ENCODE measurements at regions not wholly inside any gene's neighbourhood (a gene's known extent, or its start where the extent isn't known, plus 50 kb on each side); places are given as distances from the start of the nearest gene placed in this dataset.

- peaks cover 0 to 7% of the 10 kb centered on the region in 2 experiments; a peak in 1 of 4 replicates for H3K9me3 ChIP-seq (ENCODE audit: control insufficient read depth in 1 of 2, insufficient read depth in 1 of 2, low read depth in 1 of 2, low read length in 2 of 2)
- no peaks in the 10 kb centered on the region for H4K20me1 ChIP-seq (ENCODE audit: insufficient read depth)
- ATAC-seq (no peak), DNase-seq (ENCODE audit: low read depth, low spot score) (no peak)
- ChIA-PET CTCF (no interaction called here), POLR2A (no interaction called here), RAD21 (ENCODE audit: low non-redundant PET in 1 of 2, low total read pairs in 2 of 2, uncharacterized antibody in 2 of 2, unreplicated experiment in 2 of 2) (no interaction called here)
- H3K79me2 ChIP-seq (ENCODE audit: insufficient read depth, low read length): no peaks in the 10 kb centered on the region
- BruUV-seq (replicated peaks): no TSS peak
- H3K4me1 ChIP-seq (ENCODE audit: control insufficient read depth in 1 of 2, insufficient read depth in 2 of 2, low read length in 2 of 2): no peaks in the 10 kb centered on the region
- H3K4me2 ChIP-seq (ENCODE audit: low read length): no peak overlapping the region
- no peaks in the 10 kb centered on the region for H3K27me3 ChIP-seq (ENCODE audit: insufficient read depth, low read length)
- H3K27ac ChIP-seq (ENCODE audit: low read depth, low read length): no peak overlapping the region
- TF ChIP-seq ZNF274 (IDR thresholded peaks at IDR 0.05; ENCODE audit: low read depth, low read length) (no peak), ATF3 (IDR thresholded peaks at IDR 0.05) (no peak), TCF7L2 (IDR thresholded peaks at IDR 0.05; ENCODE audit: borderline replicate concordance, extremely low read depth, insufficient read depth, insufficient read length) (no peak), SRF (IDR thresholded peaks at IDR 0.05; ENCODE audit: low read depth) (no peak), POLR2A (IDR thresholded peaks at IDR 0.05; ENCODE audit: borderline replicate concordance, extremely low read depth, insufficient read depth, insufficient read length) (no peak), ELF1 (IDR thresholded peaks at IDR 0.05; ENCODE audit: borderline replicate concordance, low read depth) (no peak), FOSL1 (IDR thresholded peaks at IDR 0.05; ENCODE audit: low read depth) (no peak)
- TF ChIP-seq, protein P1, sequence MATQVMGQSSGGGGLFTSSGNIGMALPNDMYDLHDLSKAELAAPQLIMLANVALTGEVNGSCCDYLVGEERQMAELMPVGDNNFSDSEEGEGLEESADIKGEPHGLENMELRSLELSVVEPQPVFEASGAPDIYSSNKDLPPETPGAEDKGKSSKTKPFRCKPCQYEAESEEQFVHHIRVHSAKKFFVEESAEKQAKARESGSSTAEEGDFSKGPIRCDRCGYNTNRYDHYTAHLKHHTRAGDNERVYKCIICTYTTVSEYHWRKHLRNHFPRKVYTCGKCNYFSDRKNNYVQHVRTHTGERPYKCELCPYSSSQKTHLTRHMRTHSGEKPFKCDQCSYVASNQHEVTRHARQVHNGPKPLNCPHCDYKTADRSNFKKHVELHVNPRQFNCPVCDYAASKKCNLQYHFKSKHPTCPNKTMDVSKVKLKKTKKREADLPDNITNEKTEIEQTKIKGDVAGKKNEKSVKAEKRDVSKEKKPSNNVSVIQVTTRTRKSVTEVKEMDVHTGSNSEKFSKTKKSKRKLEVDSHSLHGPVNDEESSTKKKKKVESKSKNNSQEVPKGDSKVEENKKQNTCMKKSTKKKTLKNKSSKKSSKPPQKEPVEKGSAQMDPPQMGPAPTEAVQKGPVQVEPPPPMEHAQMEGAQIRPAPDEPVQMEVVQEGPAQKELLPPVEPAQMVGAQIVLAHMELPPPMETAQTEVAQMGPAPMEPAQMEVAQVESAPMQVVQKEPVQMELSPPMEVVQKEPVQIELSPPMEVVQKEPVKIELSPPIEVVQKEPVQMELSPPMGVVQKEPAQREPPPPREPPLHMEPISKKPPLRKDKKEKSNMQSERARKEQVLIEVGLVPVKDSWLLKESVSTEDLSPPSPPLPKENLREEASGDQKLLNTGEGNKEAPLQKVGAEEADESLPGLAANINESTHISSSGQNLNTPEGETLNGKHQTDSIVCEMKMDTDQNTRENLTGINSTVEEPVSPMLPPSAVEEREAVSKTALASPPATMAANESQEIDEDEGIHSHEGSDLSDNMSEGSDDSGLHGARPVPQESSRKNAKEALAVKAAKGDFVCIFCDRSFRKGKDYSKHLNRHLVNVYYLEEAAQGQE (IDR thresholded peaks at IDR 0.05; ENCODE audit: low read depth): no peak
- no peaks in the 10 kb centered on the region for H3K36me3 ChIP-seq (ENCODE audit: control insufficient read depth in 1 of 2, insufficient read depth in 2 of 2, low read length in 2 of 2)
- H3K4me3 ChIP-seq (replicated peaks in 1 of 2; ENCODE audit: low read depth in 1 of 2, low read length in 2 of 2): no peak overlapping the region
- no peaks in the 10 kb centered on the region for H3K9me2 ChIP-seq (ENCODE audit: insufficient read depth)
- H3K9ac ChIP-seq (ENCODE audit: low read length): no peak overlapping the region
- no peak overlapping the region for H2AFZ ChIP-seq (ENCODE audit: low read depth, low read length, poor library complexity, severe bottlenecking)
- intact Hi-C loops (cut with micrococcal nuclease): no loop called here
These were observed 1250.5 kb downstream of the BRD1 start for GRCh38 chr22:48577014-48577690.
